GM12878 (cell line): ENCODE measurements at regions not wholly inside any gene's neighbourhood (a gene's known extent, or its start where the extent isn't known, plus 50 kb on each side); places are given as distances from the start of the nearest gene placed in this dataset.

Experiments
- ATAC-seq: fragments of 200-7000 bp; cut with Tn5 transposase; 3 replicates; pipeline ENCODE4 v1.9.1; 2020; ENCODE audit warnings: mild to moderate bottlenecking, moderate library complexity
- BruUV-seq: library from RNA; stranded (reverse); fragments of 400-500 nt; replicated peaks from 2 replicates; lab custom pipeline; 2021; lab: Mats Ljungman, UMichigan
- CTCF ChIA-PET: fragments of 300-600 bp; sonication (Branson Sonifier 250); formaldehyde crosslinking; extraction: SDS; loops from one replicate; lab custom pipeline; 2021; ENCODE audit warnings: inconsistent platforms; lab: Yijun Ruan, JAX
- POLR2A ChIA-PET: fragments of 350-600 bp; formaldehyde crosslinking; extraction: SDS; loops from one replicate; lab custom pipeline; 2021; ENCODE audit warnings: inconsistent platforms; lab: Charles Lee
- RAD21 ChIA-PET: fragments of 300-600 bp; sonication (Branson Sonifier 250); formaldehyde crosslinking; loops from one replicate; lab custom pipeline; 2023; ENCODE audit warnings: antibody characterized with exemption; ENCODE audit not compliant: unreplicated experiment; lab: Charles Lee
- SMC1A ChIA-PET: fragments of 300-600 bp; sonication (Branson Sonifier 250); formaldehyde crosslinking; loops from one replicate; lab custom pipeline; 2023; ENCODE audit not compliant: unreplicated experiment, uncharacterized antibody; lab: Charles Lee
- DNase-seq: peaks from one replicate; pipeline ENCODE4 v3.0.0-alpha.2; 2011; ENCODE audit warnings: low read depth, low spot score
- FAIRE-seq: peaks from 3 replicates; lab custom pipeline; 2011; peaks lifted over from hg19 to GRCh38; lab: Jason Lieb, UNC
- H2AFZ ChIP-seq: 2 replicates; pipeline ENCODE4 v1.6.0; 2011; ENCODE audit warnings: low read depth, low read length, control low read depth; ENCODE audit not compliant: control insufficient read depth
- H3K27ac ChIP-seq: 2 replicates; pipeline ENCODE4 v1.5.1; 2011; ENCODE audit warnings: control low read depth; ENCODE audit not compliant: control insufficient read depth, insufficient read depth
- H3K27me3 ChIP-seq, 2 experiments: replicated peaks in 1 of 2; 2 replicates each; pipeline versions ENCODE4 v1.6.0 to v1.6.1; 2011; ENCODE audit warnings: low read length in 1 of 2; ENCODE audit not compliant: control insufficient read depth in 2 of 2, insufficient read depth in 2 of 2
- H3K36me3 ChIP-seq, 2 experiments: 2 replicates each; pipeline ENCODE4 v1.5.1; 2011; ENCODE audit warnings: low read length in 1 of 2; ENCODE audit not compliant: control insufficient read depth in 2 of 2, insufficient read depth in 2 of 2
- H3K4me1 ChIP-seq: 2 replicates; pipeline ENCODE4 v1.6.1; 2011; ENCODE audit warnings: mild to moderate bottlenecking, low read length, moderate library complexity, mixed read lengths; ENCODE audit not compliant: control insufficient read depth, insufficient read depth
- H3K4me2 ChIP-seq: 2 replicates; pipeline ENCODE4 v1.6.0; 2011; ENCODE audit warnings: control low read depth; ENCODE audit not compliant: control insufficient read depth, insufficient read depth
- H3K4me3 ChIP-seq: fragments of 200-600 bp; sonication (generic); 2 replicates; pipeline ENCODE4 v1.5.1; 2016
- H3K79me2 ChIP-seq: 2 replicates; pipeline ENCODE4 v1.6.0; 2011; ENCODE audit warnings: low read length; ENCODE audit not compliant: control insufficient read depth, insufficient read depth
- H3K9ac ChIP-seq: 2 replicates; pipeline ENCODE4 v1.8.0; 2011; ENCODE audit warnings: low read length, control low read depth, mixed read lengths; ENCODE audit not compliant: control insufficient read depth, insufficient read depth
- H3K9me3 ChIP-seq: replicated peaks from 3 replicates; pipeline ENCODE4 v1.5.1; 2011; ENCODE audit warnings: mild to moderate bottlenecking, low read length; ENCODE audit not compliant: control insufficient read depth, insufficient read depth
- H4K20me1 ChIP-seq: 2 replicates; pipeline ENCODE4 v1.6.0; 2011; ENCODE audit not compliant: control insufficient read depth, insufficient read depth
- CBX5 ChIP-seq: sonication (generic); IDR thresholded peaks from 2 replicates; pipeline ENCODE4 v1.6.1; 2016; ENCODE audit warnings: low read depth, moderate library complexity, mild to moderate bottlenecking, inconsistent platforms
- CUX1 ChIP-seq: IDR thresholded peaks from 2 replicates; pipeline ENCODE4 v1.6.1; 2012; ENCODE audit warnings: improper control_type of control experiment, low read depth, low read length; ENCODE audit not compliant: insufficient replicate concordance
- E4F1 ChIP-seq: fragments of 450-650 bp; IDR thresholded peaks from 2 replicates; pipeline ENCODE4 v1.6.1; 2018; ENCODE audit warnings: borderline replicate concordance, mild to moderate bottlenecking; ENCODE audit not compliant: partially characterized antibody
- GATAD2B ChIP-seq: fragments of 450-650 bp; conservative IDR thresholded peaks from 2 replicates; pipeline ENCODE4 v1.6.1; 2017; ENCODE audit warnings: low read depth, mild to moderate bottlenecking, moderate library complexity
- HCFC1 ChIP-seq: fragments of 150-350 bp; IDR thresholded peaks from 2 replicates; pipeline ENCODE4 v1.6.1; 2014; ENCODE audit warnings: low read length
- IRF3 ChIP-seq: fragments of 450-650 bp; IDR thresholded peaks from 2 replicates; pipeline ENCODE4 v1.6.1; 2014; ENCODE audit warnings: mild to moderate bottlenecking
- MEF2B ChIP-seq: fragments of 450-650 bp; IDR thresholded peaks from 2 replicates; pipeline ENCODE4 v1.6.1; 2018; ENCODE audit warnings: mild to moderate bottlenecking, moderate library complexity; ENCODE audit not compliant: partially characterized antibody, poor library complexity, severe bottlenecking
- MTA2 ChIP-seq: fragments of 450-650 bp; IDR thresholded peaks from 2 replicates; pipeline ENCODE4 v1.6.1; 2016; ENCODE audit warnings: low read depth, mild to moderate bottlenecking, moderate library complexity
- PBX3 ChIP-seq: IDR thresholded peaks from 2 replicates; pipeline ENCODE4 v1.6.1; 2011; ENCODE audit warnings: mild to moderate bottlenecking, low read depth, low read length, moderate library complexity; ENCODE audit not compliant: insufficient replicate concordance
- POLR2A ChIP-seq: IDR thresholded peaks from 2 replicates; pipeline ENCODE4 v1.6.1; 2011; ENCODE audit warnings: low read depth, mild to moderate bottlenecking, low read length
- POLR2AphosphoS5 ChIP-seq: IDR thresholded peaks from 2 replicates; pipeline ENCODE4 v1.6.1; 2011; ENCODE audit warnings: mild to moderate bottlenecking, low read length, inconsistent platforms
- TAF1 ChIP-seq: IDR thresholded peaks from 2 replicates; pipeline ENCODE4 v1.6.1; 2011; ENCODE audit warnings: mild to moderate bottlenecking, low read depth, low read length, borderline replicate concordance
- TBL1XR1 ChIP-seq: IDR thresholded peaks from 2 replicates; pipeline ENCODE4 v1.6.1; 2012; ENCODE audit warnings: low read depth, low read length, improper control_type of control experiment
- ZBTB33 ChIP-seq: fragments of 450-650 bp; IDR thresholded peaks from 2 replicates; pipeline ENCODE4 v1.6.1; 2017; ENCODE audit warnings: mild to moderate bottlenecking
- WGBS: methylation state at CpG from one replicate; pipeline ENCODE4 v1.1.6; 2016; ENCODE audit warnings: low lambda C conversion rate; ENCODE audit not compliant: insufficient replicate concordance, insufficient coverage; ENCODE audit errors: missing lambda C conversion rate; 5-methylcytosine and 5-hydroxymethylcytosine counted together
- in situ Hi-C: fragments of 300-500 bp; cut with MboI; formaldehyde crosslinking; loops from 9 replicates; pipeline ENCODE4 v1.14.3; 2018; ENCODE audit warnings: mixed read lengths
- intact Hi-C: fragments of 100-400 bp; cut with micrococcal nuclease; formaldehyde crosslinking; loops from one replicate; pipeline ENCODE4 v1.14.2; 2022; ENCODE audit not compliant: unreplicated experiment

- ChIA-PET POLR2A (no interaction called here), SMC1A (no interaction called here), RAD21 (no interaction called here), CTCF (no interaction called here)
- in situ Hi-C loops (no loop called here), intact Hi-C loops (no loop called here)
- H3K9ac ChIP-seq, result no peak overlapping the region
- no peaks in the 10 kb centered on the region; a peak in 1 of 4 replicates for H3K27me3 ChIP-seq
- H3K4me1 ChIP-seq, result no peaks in the 10 kb centered on the region
- BruUV-seq, result no TSS peak
- H3K36me3 ChIP-seq, result no peaks in the 10 kb centered on the region
- H3K4me2 ChIP-seq, result no peak overlapping the region
- ATAC-seq (no peak), DNase-seq (no peak), FAIRE-seq (no peak)
- H3K4me3 ChIP-seq, result no peak overlapping the region
- WGBS, result 98% methylated on average over 2 of the region's 2 CpGs
- H3K9me3 ChIP-seq, result no peaks in the 10 kb centered on the region
- H4K20me1 ChIP-seq, result no peaks in the 10 kb centered on the region
- H3K79me2 ChIP-seq, result no peaks in the 10 kb centered on the region
- no peak overlapping the region for H3K27ac ChIP-seq
- H2AFZ ChIP-seq, result no peak overlapping the region
- no peak for TF ChIP-seq IRF3
- no peak for TF ChIP-seq POLR2A
- no peak for TF ChIP-seq PBX3
- no peak for TF ChIP-seq E4F1
- no peak for TF ChIP-seq CUX1
- no peak for TF ChIP-seq CBX5
- TF ChIP-seq TBL1XR1, result no peak
- no peak for TF ChIP-seq GATAD2B
- TF ChIP-seq TAF1, result no peak
- TF ChIP-seq HCFC1, result no peak
- TF ChIP-seq POLR2AphosphoS5, result no peak
- no peak for TF ChIP-seq MTA2
- no peak for TF ChIP-seq ZBTB33
- TF ChIP-seq MEF2B, result no peak
Measured at GRCh38 chr13:21901336-21901735, 230.5 kb downstream of the FGF9 start.
